ENCODE measurements at regions not wholly inside any gene's neighbourhood (a gene's known extent, or its start where the extent isn't known, plus 50 kb on each side); places are given as distances from the start of the nearest gene placed in this dataset.

DNA sequence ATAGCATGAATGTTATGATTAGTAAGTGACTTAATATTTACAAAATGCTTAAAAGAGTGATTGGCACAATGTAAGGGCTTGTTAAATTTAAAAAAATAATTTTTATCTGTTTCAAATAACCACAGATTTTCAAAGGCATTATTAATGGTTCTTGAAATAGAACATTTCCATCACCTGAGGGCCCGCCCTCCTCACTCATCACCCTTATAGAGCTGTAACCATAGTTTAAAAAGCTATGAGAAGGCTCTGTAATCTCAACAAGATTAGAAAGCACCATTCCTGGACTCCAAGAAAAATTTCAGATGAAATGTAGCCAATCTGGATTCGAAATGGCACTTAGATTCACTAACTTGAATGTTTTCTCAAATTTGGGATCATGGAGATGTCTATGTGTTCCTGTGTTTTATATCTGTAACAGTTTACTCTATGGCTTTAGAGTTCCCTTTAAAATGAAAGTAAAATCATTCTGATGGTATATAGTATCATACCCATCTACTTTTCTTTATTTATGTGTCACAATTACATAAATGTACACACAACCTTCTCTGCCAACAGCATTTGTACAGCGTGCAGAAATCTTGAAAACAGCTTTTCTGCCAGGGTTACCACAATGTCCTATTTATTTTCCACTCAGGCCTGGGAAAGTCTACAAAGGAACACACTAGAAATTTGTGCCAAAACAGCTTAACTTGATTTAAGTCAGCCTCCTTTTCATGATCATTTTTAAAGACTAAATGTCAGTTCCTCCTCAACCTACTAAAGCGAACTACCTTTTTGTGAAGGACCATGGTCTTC is 207.7 kb downstream of the TBX18 start:
- TF ChIP-seq, protein P1, sequence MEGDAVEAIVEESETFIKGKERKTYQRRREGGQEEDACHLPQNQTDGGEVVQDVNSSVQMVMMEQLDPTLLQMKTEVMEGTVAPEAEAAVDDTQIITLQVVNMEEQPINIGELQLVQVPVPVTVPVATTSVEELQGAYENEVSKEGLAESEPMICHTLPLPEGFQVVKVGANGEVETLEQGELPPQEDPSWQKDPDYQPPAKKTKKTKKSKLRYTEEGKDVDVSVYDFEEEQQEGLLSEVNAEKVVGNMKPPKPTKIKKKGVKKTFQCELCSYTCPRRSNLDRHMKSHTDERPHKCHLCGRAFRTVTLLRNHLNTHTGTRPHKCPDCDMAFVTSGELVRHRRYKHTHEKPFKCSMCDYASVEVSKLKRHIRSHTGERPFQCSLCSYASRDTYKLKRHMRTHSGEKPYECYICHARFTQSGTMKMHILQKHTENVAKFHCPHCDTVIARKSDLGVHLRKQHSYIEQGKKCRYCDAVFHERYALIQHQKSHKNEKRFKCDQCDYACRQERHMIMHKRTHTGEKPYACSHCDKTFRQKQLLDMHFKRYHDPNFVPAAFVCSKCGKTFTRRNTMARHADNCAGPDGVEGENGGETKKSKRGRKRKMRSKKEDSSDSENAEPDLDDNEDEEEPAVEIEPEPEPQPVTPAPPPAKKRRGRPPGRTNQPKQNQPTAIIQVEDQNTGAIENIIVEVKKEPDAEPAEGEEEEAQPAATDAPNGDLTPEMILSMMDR (conservative IDR thresholded peaks at IDR 0.05; ENCODE audit: low read depth, low read length) = no peak
- H3K4me3 ChIP-seq (ENCODE audit: low read depth, low read length) = no peak overlapping the region
- peak; percentile 28 for DNase-seq (ENCODE audit: low read depth)

DNA sequence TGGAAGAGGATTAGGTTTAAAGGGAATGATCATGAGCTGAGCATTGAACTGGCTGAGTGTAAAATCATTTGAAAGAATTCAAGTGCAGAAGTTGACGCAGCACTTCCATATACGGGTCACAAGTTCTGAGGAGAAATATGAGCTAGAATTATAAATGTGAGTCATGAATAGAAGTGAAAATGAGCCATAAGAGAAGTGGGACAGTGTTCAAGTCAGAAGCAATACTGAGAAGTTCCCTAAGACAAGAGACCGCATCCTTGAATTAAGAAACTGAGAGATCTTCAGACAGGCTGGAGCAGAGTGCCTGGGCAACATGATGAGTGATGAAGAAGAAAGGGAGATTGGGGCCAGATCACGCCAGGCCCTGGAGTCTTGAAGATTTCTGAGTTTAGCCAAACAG is 209.7 kb downstream of the TBX18 start:
- H3K4me3 ChIP-seq (ENCODE audit: low read depth, low read length) = no peak overlapping the region

DNA sequence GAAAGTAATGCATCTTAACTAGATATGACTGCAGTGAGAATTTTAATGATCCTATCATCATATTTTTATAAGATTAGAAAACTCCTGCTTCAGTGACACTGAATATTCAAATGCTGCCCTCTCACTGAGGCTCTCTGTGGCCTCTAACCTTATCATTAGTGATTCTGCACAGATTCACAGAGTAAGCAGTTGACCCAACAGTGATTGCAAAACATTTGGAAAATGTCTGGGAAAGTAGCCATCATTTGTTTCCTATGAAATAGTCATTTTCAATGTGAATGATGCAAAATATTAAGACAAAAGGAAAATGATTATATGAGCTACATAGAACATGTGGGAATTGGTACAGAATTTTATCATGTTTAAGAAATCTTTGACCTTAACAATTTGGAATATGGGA is 210.3 kb downstream of the TBX18 start:
- TF ChIP-seq, protein P1 (conservative IDR thresholded peaks at IDR 0.05; ENCODE audit: low read depth, low read length) = no peak
- DNase-seq (ENCODE audit: low read depth) = peak; percentile 69
- H3K4me3 ChIP-seq (ENCODE audit: low read depth, low read length) = no peak overlapping the region

More for the DNA sequence above, 209.7 kb downstream of the TBX18 start:
- TF ChIP-seq, protein P1 (conservative IDR thresholded peaks at IDR 0.05; ENCODE audit: low read depth, low read length) = no peak
- DNase-seq (ENCODE audit: low read depth) = peak; percentile 73

DNA sequence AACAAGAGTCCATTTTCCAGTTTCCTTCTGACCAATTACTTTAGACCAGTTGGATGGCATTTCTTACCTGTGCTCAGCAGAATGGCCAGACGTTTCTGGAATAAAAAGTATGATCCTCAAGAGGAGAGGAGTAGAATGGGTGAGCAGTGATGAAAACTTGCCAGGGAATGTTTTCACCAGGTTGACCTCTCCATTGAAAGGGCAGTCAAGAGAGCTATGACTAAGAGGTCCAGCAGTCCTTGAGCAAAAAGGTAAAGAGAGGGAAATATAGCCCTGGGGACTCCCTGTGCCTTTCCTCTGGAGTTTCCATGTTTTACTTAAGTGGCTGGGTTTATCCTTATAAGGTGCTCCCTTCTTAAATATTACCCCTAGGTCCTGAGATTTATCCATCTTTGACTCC is 210.9 kb downstream of the TBX18 start:
- peak; percentile 62 for DNase-seq (ENCODE audit: low read depth)
- H3K4me3 ChIP-seq (ENCODE audit: low read depth, low read length) = no peak overlapping the region
- TF ChIP-seq, protein P1 (conservative IDR thresholded peaks at IDR 0.05; ENCODE audit: low read depth, low read length) = no peak

DNA sequence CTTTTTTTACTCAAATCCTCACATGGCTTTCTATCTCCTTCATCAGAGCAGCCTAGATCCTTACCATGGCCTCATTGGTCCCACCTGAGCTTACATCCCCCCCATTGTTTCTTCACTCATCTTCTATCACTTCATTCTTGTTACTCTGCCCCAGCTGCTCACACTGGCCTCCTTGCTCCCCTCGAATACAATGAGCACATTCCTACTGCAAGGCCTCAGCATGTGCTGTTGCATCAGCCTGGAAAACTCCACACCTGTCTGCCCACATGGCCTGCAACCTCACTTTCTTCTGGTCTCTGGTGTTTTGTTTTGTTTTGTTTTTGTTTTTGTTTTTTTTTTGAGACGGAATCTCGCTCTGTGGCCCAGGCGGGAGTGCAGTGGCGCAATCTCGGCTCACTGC is 212.6 kb downstream of the TBX18 start:
- DNase-seq (ENCODE audit: low read depth) = no peak
- TF ChIP-seq, protein P1 (conservative IDR thresholded peaks at IDR 0.05; ENCODE audit: low read depth, low read length) = no peak
- no peak overlapping the region for H3K4me3 ChIP-seq (ENCODE audit: low read depth, low read length)

DNA sequence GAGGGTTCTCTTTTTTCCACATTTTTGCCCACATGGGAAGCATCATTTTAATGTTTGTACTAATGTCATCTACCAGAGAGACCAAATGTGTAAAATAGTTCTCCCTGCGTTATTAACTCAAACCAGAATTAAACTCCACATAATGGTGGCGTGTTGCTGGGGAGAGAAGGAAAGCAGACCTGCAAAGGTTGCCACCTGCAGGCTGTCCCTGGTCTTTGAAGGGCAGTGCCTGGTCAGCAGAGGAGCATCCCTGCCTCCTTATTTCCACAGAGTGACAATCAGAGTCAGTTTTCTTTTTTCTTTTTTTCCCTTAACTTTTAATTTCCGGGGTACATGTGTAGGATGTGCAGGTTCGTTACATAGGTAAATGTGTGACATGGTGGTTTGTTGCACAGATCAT is 214.5 kb downstream of the TBX18 start:
- peak; percentile 34 for DNase-seq (ENCODE audit: low read depth)
- no peak overlapping the region for H3K4me3 ChIP-seq (ENCODE audit: low read depth, low read length)
- TF ChIP-seq, protein P1 (conservative IDR thresholded peaks at IDR 0.05; ENCODE audit: low read depth, low read length) = peak; percentile 60

DNA sequence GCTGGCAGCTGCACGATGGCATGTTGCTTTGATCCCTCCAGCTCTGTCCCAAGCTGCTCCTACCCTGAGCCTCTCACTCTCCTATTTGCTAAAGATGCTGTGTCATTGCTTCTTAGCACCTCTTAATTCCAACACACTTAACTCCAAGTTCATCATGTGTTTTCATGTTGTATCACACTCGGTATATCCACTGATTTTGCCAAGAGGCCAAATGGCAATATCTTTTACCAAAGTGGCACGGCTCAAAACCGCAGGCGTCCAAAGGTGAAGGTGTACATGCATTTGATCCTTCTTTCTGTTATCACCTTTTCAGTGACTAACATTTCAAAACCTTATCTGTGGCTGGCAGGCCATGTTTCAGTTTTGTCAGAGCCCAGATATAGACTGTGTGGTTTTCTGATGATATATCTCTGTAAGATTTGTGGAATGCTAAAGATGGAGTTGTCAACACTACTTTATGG is 217.0 kb downstream of the TBX18 start:
- H3K4me3 ChIP-seq (ENCODE audit: low read depth, low read length) = no peak overlapping the region
- DNase-seq (ENCODE audit: low read depth) = peak; percentile 68
- TF ChIP-seq, protein P1 (conservative IDR thresholded peaks at IDR 0.05; ENCODE audit: low read depth, low read length) = no peak
